Dendritic cell treated with granulocyte-macrophage colony-stimulating factor and Interleukin-4, amounts not matched to agents 40 ng/mL and 50 ng/mL, for 4 days (primary cell): ENCODE measurements at regions not wholly inside any gene's neighbourhood (a gene's known extent, or its start where the extent isn't known, plus 50 kb on each side); places are given as distances from the start of the nearest gene placed in this dataset.

Source experiments
- H3K27ac Mint-ChIP-seq: one replicate; pipeline ENCODE4 v1.8.0; 2022; ENCODE audit warnings: mild to moderate bottlenecking, mixed read lengths
- H3K27me3 Mint-ChIP-seq: one replicate; pipeline ENCODE4 v1.8.0; 2022; ENCODE audit warnings: mild to moderate bottlenecking, mixed read lengths
- H3K36me3 Mint-ChIP-seq: one replicate; pipeline ENCODE4 v1.8.0; 2022; ENCODE audit warnings: low read depth, mixed read lengths
- H3K4me1 Mint-ChIP-seq: one replicate; pipeline ENCODE4 v1.8.0; 2022; ENCODE audit warnings: low read depth, mixed read lengths
- H3K4me3 Mint-ChIP-seq: one replicate; pipeline ENCODE4 v1.8.0; 2022; ENCODE audit warnings: mild to moderate bottlenecking, moderate library complexity, mixed read lengths
- H3K9me3 Mint-ChIP-seq: one replicate; pipeline ENCODE4 v1.8.0; 2022; ENCODE audit warnings: mixed read lengths
- intact Hi-C: fragments of 100-400 bp; cut with micrococcal nuclease; formaldehyde crosslinking; loops from one replicate; pipeline ENCODE4 v1.15.0; 2022

DNA sequence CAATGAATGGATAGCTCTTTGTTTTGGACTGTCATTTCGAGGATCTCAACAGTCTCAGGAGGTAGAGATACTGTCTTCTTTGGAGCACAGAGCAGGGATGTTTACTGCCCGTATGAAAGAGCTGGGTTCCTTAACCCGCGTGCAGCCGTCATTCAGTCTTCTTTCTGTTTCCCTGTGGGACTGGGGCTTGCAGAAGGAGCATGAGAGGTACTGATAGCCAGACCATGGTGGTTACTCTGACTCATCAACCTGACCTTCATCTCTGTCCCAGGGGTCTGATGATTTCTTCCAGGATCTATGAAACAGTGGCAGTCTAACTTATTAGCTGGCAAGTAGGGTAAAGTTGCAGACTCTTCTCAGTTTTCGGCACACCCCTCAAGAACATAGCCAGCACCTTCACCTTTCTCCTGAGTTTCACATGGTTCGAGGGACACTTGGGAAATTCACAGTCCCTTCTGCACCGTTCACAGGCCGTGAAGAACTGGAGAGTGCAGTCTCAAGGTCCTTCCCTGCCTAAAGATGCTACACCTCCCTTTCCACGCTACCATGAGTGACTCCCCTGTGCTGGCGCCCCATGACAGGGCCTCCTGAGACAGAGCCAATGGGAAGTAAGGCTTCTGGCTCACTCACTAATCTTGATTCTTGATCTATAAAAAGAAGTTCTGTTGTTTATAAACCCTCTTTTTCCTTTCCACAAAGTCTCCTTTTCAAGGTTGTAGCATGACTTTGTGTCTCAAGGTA is 226.2 kb downstream of the MC4R start:
- no peak overlapping the region for H3K4me3 Mint-ChIP-seq
- intact Hi-C loops, result no loop called here
- no peaks in the 10 kb centered on the region for H3K4me1 Mint-ChIP-seq
- no peaks in the 10 kb centered on the region for H3K36me3 Mint-ChIP-seq
- no peaks in the 10 kb centered on the region for H3K27me3 Mint-ChIP-seq
- H3K27ac Mint-ChIP-seq, result no peak overlapping the region
- H3K9me3 Mint-ChIP-seq, result no peaks in the 10 kb centered on the region

DNA sequence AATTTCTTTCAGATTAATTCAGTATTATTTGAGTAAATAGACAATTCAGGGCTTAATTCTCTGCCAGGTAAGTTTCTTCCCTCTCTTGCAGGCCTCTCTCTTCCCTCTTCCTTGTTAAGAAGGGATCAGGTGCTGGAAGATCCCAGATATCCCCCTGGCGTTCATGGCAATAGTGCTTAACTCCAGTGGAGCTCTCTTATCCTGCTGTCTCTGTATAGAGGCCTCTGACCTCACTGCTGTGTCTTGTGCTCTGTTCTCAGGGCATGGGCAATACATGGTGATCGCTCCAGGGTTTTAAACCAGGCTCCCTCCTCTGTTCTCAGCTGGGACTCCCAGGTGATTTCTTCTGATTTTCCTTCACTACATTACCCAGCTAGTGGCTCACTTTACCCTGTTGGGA is 226.8 kb downstream of the MC4R start:
- H3K27me3 Mint-ChIP-seq, result no peaks in the 10 kb centered on the region
- intact Hi-C loops, result no loop called here
- no peaks in the 10 kb centered on the region for H3K9me3 Mint-ChIP-seq
- H3K27ac Mint-ChIP-seq, result no peak overlapping the region
- no peaks in the 10 kb centered on the region for H3K4me1 Mint-ChIP-seq
- no peaks in the 10 kb centered on the region for H3K36me3 Mint-ChIP-seq
- H3K4me3 Mint-ChIP-seq, result no peak overlapping the region

DNA sequence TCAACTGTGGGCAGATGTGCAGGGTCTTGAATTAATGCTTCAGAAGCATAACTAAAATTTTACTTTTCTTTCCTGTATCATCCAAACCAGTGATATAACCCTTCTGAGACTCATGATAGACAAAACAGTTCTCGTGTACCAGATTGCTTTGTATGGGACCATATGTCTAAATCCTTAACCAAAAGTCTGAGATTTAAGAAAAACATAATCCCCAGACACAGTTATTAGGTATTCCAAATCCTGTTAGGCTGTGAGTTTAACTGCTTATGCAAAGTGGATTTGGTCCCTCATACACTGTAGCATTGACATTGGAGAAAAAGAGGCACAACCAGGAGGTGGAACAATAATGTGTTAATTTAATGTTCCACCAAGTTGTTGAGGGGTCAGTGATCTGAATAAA is 235.0 kb downstream of the PMAIP1 start:
- Mint-ChIP-seq H3K9me3 (peaks cover 19% of the 10 kb centered on the region), H3K27me3 (no peaks in the 10 kb centered on the region), H3K36me3 (no peaks in the 10 kb centered on the region), H3K4me3 (no peak overlapping the region), H3K4me1 (no peaks in the 10 kb centered on the region), H3K27ac (no peak overlapping the region)
- intact Hi-C loops, result no loop called here

DNA sequence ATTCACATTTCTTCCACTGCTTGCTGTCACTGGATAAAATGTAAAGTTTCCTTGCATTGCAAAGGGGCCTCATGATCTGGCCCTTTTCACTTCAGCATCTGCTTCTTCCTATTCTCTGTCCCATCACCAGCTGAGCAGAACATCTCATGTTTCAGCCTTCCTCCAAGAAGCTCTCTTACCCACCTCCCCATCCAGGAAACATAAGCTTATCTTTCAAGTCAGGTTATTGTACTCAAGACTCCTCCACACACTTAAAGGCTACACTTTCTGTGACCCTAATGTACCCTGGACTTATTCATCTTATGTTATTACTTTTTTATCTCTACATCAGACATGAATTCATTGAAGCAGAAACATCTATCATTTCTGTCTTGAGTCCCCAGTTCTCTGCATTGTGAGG is 230.5 kb downstream of the PMAIP1 start:
- Mint-ChIP-seq H3K4me1 (no peaks in the 10 kb centered on the region), H3K4me3 (no peak overlapping the region), H3K9me3 (peaks cover 4% of the 10 kb centered on the region), H3K27me3 (no peaks in the 10 kb centered on the region), H3K36me3 (no peaks in the 10 kb centered on the region), H3K27ac (no peak overlapping the region)
- intact Hi-C loops, result no loop called here

DNA sequence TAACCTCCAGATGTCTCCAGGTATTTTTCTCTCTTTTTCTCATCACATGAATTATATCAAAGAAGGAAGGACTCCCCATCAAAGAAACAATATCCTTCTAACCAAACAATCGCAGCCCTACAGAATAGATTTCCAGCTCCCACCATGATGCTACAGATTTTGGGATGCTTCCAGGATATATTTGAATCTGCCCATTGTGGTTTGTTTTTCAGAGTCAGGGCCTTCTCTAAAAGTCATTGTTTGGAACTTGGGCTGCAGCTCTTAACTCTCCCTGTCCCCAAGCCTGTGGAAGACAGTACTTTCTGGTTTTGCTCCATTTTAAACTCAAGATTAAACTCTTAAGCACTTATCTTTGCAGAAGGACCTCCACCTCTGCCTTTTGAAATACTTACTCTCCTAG is 223.2 kb downstream of the PMAIP1 start:
- no peak overlapping the region for H3K4me3 Mint-ChIP-seq
- no peaks in the 10 kb centered on the region for H3K9me3 Mint-ChIP-seq
- no peaks in the 10 kb centered on the region for H3K36me3 Mint-ChIP-seq
- peaks cover 12% of the 10 kb centered on the region for H3K4me1 Mint-ChIP-seq
- no peaks in the 10 kb centered on the region for H3K27me3 Mint-ChIP-seq
- intact Hi-C loops, result no loop called here
- no peak overlapping the region for H3K27ac Mint-ChIP-seq

DNA sequence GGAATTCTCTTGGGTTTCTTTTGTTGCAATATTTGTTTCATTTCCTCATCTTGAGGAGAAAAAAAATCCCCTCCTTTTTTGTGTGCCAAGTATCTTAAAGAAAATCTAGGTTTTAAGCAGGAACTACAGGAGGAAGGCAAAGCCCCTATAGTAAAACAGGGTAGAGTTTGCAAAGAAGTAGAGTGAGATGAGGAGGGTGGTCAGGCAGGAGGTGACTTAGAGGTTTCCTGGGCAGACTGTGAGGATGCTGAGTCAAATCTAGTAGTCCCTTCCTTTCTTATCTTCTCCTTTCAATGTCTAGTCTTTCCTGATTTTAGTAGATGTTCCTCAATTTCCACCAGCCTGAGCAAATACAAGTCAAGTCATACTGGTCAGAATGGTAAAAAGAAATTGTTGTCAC is 222.5 kb downstream of the PMAIP1 start:
- peaks cover 12% of the 10 kb centered on the region for H3K4me1 Mint-ChIP-seq
- H3K4me3 Mint-ChIP-seq, result no peak overlapping the region
- intact Hi-C loops, result no loop called here
- no peak overlapping the region for H3K27ac Mint-ChIP-seq
- no peaks in the 10 kb centered on the region for H3K9me3 Mint-ChIP-seq
- H3K27me3 Mint-ChIP-seq, result no peaks in the 10 kb centered on the region
- no peaks in the 10 kb centered on the region for H3K36me3 Mint-ChIP-seq

DNA sequence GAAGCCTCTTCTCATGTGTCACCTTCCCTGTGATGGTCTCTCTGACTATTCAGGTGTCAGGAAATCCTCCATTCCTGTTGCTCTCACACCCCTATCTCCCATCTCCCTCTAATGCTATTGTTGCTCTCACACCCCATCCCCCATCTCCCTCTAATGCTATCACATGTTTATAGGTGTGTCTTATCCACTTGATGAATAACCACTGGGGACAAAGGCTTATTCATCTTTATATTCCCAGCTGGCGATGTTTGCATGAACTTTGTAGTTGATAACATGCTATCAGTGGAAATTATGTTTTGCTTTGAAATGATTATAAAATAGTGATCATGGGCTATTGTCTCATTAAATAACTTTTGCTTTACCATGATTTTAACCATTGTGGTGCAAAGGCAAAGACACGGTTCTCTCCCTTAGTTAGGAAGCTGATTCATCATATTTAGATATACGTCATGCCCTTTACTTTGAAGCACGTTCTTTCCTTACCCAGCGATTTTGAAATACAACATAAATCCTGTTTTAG is 220.5 kb downstream of the PMAIP1 start:
- no peak overlapping the region for H3K27ac Mint-ChIP-seq

DNA sequence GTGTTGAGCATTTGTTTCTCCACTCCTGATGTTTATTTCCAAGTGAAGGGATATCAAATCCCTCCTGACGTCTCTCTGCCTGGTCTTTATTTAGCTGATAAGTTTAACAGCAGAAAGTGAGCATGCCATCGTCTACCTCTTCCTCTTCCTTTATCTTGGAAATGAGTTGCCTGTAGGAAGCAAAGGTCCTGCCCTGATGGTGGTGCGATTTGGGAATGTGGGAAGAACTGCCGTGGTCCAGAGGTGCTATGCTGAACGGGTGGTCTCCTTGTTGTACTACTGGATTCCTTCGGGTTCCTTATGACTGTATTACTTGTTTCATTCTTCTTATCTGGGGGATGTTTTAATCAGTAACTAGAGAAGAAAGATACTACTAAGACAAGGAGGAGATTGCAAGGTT is 217.5 kb downstream of the PMAIP1 start:
- peaks cover 8% of the 10 kb centered on the region for H3K9me3 Mint-ChIP-seq
- H3K27me3 Mint-ChIP-seq, result no peaks in the 10 kb centered on the region
- H3K36me3 Mint-ChIP-seq, result no peaks in the 10 kb centered on the region
- intact Hi-C loops, result no loop called here
- H3K4me1 Mint-ChIP-seq, result peaks cover 3% of the 10 kb centered on the region
- no peak overlapping the region for H3K4me3 Mint-ChIP-seq
- H3K27ac Mint-ChIP-seq, result no peak overlapping the region

More for the DNA sequence above, 220.5 kb downstream of the PMAIP1 start:
- H3K27me3 Mint-ChIP-seq, result no peaks in the 10 kb centered on the region
- H3K4me1 Mint-ChIP-seq, result peaks cover 12% of the 10 kb centered on the region
- H3K4me3 Mint-ChIP-seq, result no peak overlapping the region
- H3K9me3 Mint-ChIP-seq, result peaks cover 8% of the 10 kb centered on the region
- intact Hi-C loops, result no loop called here
- no peaks in the 10 kb centered on the region for H3K36me3 Mint-ChIP-seq

DNA sequence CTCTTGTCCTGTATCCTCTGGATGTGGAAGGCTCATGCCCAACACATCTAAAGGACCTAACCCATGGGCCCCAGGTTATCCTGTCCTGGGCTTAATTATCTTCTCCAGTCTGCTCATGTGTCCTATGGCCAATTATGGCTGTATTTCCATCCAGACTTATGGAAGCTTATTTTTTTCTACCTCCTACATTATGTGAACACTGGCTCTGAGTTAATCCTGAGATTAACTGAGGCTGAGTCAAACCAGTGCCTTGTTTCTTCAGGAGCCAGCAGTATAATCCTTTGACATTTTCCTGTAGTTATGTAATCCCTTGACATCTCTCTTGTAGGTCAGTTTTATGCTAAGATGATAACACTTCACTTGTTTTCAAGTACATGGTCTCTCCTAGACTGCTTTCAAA is 213.6 kb downstream of the PMAIP1 start:
- Mint-ChIP-seq H3K4me1 (no peaks in the 10 kb centered on the region), H3K4me3 (no peak overlapping the region), H3K36me3 (no peaks in the 10 kb centered on the region), H3K27ac (no peak overlapping the region), H3K27me3 (no peaks in the 10 kb centered on the region), H3K9me3 (peaks cover 8% of the 10 kb centered on the region)
- intact Hi-C loops, result no loop called here

DNA sequence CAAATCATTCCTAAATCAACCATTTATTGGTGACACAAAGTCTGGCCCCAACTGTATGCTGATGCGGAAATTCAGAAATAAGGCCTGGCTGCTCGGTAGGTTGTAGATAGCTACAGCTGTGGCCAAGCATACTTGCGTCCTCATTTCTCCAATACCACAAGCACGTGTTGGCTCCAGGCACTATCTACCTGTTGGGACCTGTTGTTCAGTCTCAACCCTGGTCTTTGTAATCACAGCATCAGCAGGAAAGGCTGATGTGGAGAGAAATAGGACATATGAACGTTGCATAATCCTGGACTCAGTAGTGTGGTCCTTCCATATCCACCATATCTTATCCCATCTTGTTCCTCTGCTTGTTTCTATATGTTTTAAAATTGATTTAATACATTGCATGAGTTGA is 212.6 kb downstream of the PMAIP1 start:
- no peaks in the 10 kb centered on the region for H3K4me1 Mint-ChIP-seq
- H3K9me3 Mint-ChIP-seq, result peaks cover 8% of the 10 kb centered on the region
- H3K27ac Mint-ChIP-seq, result no peak overlapping the region
- intact Hi-C loops, result no loop called here
- H3K36me3 Mint-ChIP-seq, result no peaks in the 10 kb centered on the region
- H3K27me3 Mint-ChIP-seq, result no peaks in the 10 kb centered on the region
- no peak overlapping the region for H3K4me3 Mint-ChIP-seq

DNA sequence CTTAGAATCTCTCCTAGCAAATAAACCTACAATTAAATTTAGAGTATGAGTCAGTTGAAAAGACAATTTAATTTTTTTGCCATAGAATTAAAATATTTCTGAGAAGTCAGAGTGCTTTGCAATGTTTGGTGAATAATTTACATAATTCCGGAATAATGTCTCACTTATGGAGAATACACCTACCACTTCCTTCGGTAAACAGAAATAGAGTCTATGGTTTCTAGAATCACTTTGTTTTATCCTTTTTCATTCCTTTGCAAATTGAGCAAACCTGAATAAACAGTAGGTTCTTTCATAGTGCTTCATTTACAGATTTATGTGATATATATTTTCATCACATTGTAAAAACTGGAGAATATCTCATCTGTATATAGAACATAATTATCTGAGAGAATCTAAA is 211.7 kb downstream of the PMAIP1 start:
- Mint-ChIP-seq H3K27ac (no peak overlapping the region), H3K27me3 (no peaks in the 10 kb centered on the region), H3K36me3 (no peaks in the 10 kb centered on the region), H3K4me3 (no peak overlapping the region), H3K4me1 (no peaks in the 10 kb centered on the region), H3K9me3 (peaks cover 6% of the 10 kb centered on the region)
- intact Hi-C loops, result no loop called here

DNA sequence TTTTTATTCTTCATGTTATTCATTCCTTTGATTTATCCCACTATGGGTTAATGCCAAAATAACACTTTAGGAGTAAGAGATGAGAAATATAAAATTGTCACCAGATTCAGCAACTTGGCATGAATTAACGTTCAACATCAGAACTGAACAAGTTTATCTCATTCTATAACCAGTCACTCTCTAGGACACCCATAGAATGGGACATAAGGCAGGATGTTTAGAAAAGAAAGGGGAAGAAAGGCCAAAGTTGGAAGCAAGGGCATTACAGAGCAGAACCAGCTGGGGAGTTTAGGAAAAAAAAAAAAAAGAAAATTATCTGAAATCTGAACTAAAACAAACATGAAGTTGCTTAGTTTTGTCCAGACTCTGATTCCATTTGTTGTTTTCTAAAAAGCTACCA is 211.0 kb downstream of the PMAIP1 start:
- H3K36me3 Mint-ChIP-seq, result no peaks in the 10 kb centered on the region
- no peak overlapping the region for H3K27ac Mint-ChIP-seq
- no peaks in the 10 kb centered on the region for H3K4me1 Mint-ChIP-seq
- intact Hi-C loops, result no loop called here
- no peaks in the 10 kb centered on the region for H3K27me3 Mint-ChIP-seq
- no peak overlapping the region for H3K4me3 Mint-ChIP-seq
- H3K9me3 Mint-ChIP-seq, result no peaks in the 10 kb centered on the region

DNA sequence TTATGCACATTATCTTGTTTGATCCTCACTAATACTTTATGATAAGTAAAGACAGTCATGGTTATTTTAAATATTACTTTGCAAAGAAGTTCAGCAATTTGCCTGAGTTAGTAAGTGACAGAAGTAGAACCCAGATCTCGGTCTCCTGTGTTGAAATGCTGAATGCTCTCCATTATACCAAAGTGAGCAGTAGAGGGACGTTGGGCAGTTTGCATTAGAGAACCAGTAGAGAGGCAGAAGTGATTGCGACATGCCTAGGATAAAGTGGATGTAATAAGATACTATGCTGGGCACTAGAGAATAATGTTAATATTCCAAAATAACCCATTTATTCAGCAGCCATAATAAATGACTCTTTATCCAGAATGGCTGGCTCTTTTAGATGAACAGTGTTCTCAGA is 201.0 kb downstream of the PMAIP1 start:
- H3K36me3 Mint-ChIP-seq, result no peaks in the 10 kb centered on the region
- peaks cover 6% of the 10 kb centered on the region for H3K4me1 Mint-ChIP-seq
- H3K27me3 Mint-ChIP-seq, result no peaks in the 10 kb centered on the region
- H3K4me3 Mint-ChIP-seq, result no peak overlapping the region
- intact Hi-C loops, result no loop called here
- H3K27ac Mint-ChIP-seq, result no peak overlapping the region
- H3K9me3 Mint-ChIP-seq, result no peaks in the 10 kb centered on the region

DNA sequence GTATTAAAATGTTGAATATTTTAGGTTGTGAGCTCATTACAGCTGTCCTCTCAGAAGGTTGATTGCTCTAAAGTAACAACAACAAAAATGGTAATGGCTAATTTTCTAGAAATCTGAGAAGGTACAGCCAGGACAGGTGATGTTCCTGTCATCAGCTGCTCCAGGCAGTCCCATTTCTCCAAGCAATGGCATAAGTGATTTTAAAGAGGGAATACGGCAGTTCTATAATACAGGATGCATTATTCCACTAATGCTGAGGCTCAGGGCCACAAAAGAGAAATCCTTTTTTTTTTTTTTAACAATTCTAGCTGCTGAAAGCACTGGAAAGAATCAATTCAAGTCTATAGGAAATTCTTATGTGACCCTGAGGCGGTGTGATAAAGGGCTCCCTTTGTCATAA is 199.9 kb downstream of the PMAIP1 start:
- H3K27me3 Mint-ChIP-seq, result no peaks in the 10 kb centered on the region
- H3K9me3 Mint-ChIP-seq, result no peaks in the 10 kb centered on the region
- H3K36me3 Mint-ChIP-seq, result no peaks in the 10 kb centered on the region
- H3K27ac Mint-ChIP-seq, result no peak overlapping the region
- intact Hi-C loops, result no loop called here
- H3K4me3 Mint-ChIP-seq, result no peak overlapping the region
- peaks cover 6% of the 10 kb centered on the region for H3K4me1 Mint-ChIP-seq

DNA sequence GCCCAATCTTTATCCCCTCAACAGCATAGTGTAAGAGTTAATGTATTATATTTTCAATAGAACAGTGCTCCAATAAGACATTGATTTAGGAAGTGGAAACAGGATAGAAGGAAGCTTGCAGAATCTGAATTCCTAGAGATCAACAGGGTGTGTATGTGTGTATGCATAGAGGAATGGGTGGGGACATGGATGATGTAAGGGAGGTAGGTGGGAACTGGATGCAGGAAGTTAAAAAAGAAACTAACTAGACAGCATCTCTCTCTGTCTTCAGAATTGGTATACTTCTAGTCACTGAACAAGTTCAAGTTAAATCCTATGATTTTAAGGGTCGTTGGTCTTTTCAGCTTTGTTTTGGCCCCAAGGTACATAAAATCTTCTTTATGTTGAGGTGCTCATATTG is 196.6 kb downstream of the PMAIP1 start:
- H3K27me3 Mint-ChIP-seq, result no peaks in the 10 kb centered on the region
- no peak overlapping the region for H3K4me3 Mint-ChIP-seq
- H3K9me3 Mint-ChIP-seq, result peaks cover 8% of the 10 kb centered on the region
- intact Hi-C loops, result no loop called here
- no peak overlapping the region for H3K27ac Mint-ChIP-seq
- H3K36me3 Mint-ChIP-seq, result no peaks in the 10 kb centered on the region
- peaks cover 6% of the 10 kb centered on the region for H3K4me1 Mint-ChIP-seq
